ENCODE measurements at regions not wholly inside any gene's neighbourhood (a gene's known extent, or its start where the extent isn't known, plus 50 kb on each side); places are given as distances from the start of the nearest gene placed in this dataset.

DNA sequence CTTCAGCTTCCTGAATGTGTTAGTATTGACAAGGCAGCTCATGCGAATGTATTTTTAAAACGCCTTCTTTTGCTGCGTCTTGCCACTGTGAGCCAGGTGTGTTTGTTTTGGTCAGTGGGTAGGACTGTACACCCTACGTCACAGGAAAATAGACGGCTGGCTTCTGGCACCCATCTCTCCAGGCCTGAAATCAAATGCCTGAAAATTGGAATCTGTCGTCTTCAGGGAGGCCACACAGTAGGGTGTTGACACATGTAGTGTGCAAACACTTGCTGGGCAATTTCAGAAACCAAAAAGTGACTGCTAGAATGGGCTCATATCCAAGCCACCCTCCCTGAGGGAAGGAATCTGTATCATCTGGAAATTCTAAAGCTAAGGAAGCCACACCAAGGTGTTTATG, 209.3 kb downstream of the TTC8 start:
- no peak for DNase-seq (ENCODE audit: low read depth)
- H3K4me3 ChIP-seq (replicated peaks; ENCODE audit: low read depth, low read length): no peak overlapping the region
- TF ChIP-seq, protein P1, sequence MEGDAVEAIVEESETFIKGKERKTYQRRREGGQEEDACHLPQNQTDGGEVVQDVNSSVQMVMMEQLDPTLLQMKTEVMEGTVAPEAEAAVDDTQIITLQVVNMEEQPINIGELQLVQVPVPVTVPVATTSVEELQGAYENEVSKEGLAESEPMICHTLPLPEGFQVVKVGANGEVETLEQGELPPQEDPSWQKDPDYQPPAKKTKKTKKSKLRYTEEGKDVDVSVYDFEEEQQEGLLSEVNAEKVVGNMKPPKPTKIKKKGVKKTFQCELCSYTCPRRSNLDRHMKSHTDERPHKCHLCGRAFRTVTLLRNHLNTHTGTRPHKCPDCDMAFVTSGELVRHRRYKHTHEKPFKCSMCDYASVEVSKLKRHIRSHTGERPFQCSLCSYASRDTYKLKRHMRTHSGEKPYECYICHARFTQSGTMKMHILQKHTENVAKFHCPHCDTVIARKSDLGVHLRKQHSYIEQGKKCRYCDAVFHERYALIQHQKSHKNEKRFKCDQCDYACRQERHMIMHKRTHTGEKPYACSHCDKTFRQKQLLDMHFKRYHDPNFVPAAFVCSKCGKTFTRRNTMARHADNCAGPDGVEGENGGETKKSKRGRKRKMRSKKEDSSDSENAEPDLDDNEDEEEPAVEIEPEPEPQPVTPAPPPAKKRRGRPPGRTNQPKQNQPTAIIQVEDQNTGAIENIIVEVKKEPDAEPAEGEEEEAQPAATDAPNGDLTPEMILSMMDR (IDR thresholded peaks at IDR 0.05; ENCODE audit: low read length, missing control alignments): no peak

DNA sequence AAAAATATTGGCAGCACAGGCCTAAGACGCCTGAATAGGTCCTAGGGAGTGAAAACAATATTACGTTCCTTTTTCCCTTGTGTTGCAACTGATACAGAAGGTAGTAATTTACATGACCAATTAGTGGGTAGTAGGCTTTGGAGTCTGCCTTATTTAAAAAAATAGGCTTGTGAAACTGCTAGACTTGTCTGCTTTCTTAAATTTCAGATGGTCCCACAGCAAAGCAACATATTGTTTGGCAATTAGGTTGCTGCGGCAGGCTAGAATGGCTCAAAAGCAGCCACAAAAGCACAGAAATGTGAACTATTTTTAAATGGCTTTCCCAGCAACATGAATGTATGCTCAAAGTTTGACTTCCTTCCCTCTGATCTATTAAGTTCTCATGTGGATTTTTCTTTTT, 211.9 kb downstream of the TTC8 start:
- H3K4me3 ChIP-seq (replicated peaks; ENCODE audit: low read depth, low read length): no peak overlapping the region
- DNase-seq (ENCODE audit: low read depth): no peak
- TF ChIP-seq, protein P1 (IDR thresholded peaks at IDR 0.05; ENCODE audit: low read length, missing control alignments): no peak

DNA sequence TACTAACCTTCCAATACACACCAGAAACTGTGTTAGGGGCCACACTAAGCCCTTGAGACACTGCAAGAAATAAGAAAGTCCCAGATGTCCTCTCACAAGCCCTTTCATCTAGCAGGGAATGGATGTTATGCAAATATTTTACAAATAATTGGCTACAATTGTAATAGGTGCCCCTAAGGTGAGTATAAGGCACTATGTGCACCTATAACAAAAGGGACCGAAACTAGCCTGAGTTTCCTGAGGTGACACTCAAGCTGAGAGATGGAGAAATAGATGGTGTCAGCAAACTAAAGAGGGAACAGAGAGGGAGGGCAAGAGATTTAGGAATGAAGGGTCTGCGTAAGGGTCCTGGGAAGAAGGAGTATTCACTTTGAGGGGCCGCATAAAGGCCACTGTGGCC, 212.6 kb downstream of the TTC8 start:
- no peak for DNase-seq (ENCODE audit: low read depth)
- TF ChIP-seq, protein P1 (IDR thresholded peaks at IDR 0.05; ENCODE audit: low read length, missing control alignments): no peak
- no peak overlapping the region for H3K4me3 ChIP-seq (replicated peaks; ENCODE audit: low read depth, low read length)

DNA sequence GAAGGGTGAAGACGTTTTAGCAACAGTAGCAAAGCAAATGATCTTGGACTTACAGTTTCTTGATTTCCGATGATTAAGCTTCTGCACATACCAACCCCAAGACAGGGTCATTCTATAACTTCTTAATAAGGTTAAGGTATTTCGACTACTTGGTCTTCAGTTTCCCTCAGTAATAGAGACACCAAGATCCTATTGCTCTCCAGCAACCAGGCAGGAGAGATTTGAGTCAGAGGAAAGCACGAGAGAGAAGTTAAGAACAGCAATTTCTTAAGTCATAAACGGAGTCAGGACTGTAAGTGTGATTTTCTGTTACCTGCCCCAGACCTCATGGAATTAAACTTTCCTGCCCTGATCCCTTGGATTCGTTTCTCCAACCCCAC, 215.6 kb downstream of the TTC8 start:
- no peak overlapping the region for H3K4me3 ChIP-seq (replicated peaks; ENCODE audit: low read depth, low read length)
- TF ChIP-seq, protein P1 (IDR thresholded peaks at IDR 0.05; ENCODE audit: low read length, missing control alignments): no peak
- DNase-seq (ENCODE audit: low read depth): no peak

DNA sequence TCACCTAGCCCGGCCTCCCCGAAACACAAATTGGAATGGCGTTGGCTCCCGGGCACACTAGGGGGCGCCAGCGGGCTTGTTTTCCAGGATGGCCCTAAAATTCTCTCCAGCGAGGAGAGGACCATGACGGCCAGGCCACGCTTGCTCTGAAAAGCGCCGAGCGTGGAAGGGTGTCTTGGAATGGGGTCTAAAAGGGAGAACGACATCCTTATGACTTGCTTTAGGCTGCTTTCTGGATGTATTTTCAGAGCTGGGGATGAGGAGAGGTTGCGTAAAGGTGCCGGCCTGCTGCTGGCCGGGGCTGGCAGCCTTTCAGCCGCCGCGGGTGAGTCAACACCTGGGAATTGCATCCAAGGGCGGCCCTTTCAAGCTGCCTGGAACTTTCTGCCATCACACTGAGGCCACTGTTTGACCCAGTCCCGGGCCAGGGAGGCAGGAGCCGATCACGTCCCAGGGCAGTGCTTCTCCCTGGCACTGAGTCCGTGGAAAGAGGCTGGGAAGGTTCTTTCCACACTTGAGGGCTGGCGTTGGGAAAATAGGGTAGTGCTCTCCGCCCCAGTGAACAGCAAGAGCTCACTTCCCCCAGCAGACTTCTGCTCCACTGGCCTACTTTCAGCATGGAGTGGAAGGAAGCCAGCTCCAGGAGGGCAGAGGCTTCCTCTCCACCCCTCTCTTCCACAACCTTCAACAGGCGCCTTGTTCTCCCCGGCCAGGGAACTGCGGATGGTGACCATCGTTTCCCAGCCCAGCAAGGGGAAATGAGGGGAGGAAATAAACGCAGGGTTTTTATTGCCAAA, 216.2 kb downstream of the TTC8 start:
- peak; percentile 93 for DNase-seq (ENCODE audit: low read depth)
- TF ChIP-seq, protein P1 (IDR thresholded peaks at IDR 0.05; ENCODE audit: low read length, missing control alignments): peak; percentile 97
- H3K4me3 ChIP-seq (replicated peaks; ENCODE audit: low read depth, low read length): peak overlapping the region; percentile 38

DNA sequence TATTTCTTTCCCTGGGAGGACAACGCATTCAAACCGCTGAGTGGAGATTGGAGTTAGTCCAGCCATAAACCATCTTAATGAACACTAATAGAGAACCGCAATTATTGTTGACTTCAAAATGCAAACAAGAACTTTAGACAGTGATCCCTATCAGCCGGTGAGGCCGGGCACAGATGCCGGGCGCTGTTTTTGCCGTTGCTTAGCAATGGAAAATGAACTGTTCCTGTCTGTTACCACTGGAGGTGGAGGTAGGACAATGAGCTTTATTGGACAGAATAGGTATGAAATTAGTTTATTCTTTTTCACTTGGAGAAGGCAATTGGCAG, 216.8 kb downstream of the TTC8 start:
- TF ChIP-seq, protein P1 (IDR thresholded peaks at IDR 0.05; ENCODE audit: low read length, missing control alignments): no peak
- no peak for DNase-seq (ENCODE audit: low read depth)
- H3K4me3 ChIP-seq (replicated peaks; ENCODE audit: low read depth, low read length): peak overlapping the region; percentile 38

DNA sequence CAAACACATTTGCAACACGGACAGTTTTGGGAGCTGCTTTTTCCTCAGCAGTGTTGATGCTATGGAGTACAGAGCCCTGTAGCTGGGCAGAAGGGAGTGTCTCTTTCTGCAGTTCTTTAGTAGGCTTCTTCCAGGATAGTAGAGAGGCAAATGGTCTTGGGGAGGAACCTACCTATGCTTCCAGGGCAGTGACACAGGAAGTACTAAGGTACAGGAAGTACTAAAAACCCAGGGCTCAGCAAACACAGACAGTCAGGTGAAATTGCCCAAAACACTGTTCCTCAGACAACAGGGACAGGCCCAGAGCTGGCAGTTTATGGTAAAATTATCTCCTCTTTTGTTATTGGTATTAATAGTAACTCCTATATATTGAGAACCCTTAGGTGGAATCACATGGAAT, 217.6 kb downstream of the TTC8 start:
- DNase-seq (ENCODE audit: low read depth): no peak
- no peak overlapping the region for H3K4me3 ChIP-seq (replicated peaks; ENCODE audit: low read depth, low read length)
- TF ChIP-seq, protein P1 (IDR thresholded peaks at IDR 0.05; ENCODE audit: low read length, missing control alignments): no peak

Measured in fibroblast of pulmonary artery (primary cell).